Germinal center (tissue), 1 donor: ENCODE measurements at regions not wholly inside any gene's neighbourhood (a gene's known extent, or its start where the extent isn't known, plus 50 kb on each side); places are given as distances from the start of the nearest gene placed in this dataset.

Experiments used
- DNase-seq: peaks from one replicate; pipeline ENCODE4 v3.0.0; 2012; ENCODE audit warnings: mixed read lengths, low spot score

DNA sequence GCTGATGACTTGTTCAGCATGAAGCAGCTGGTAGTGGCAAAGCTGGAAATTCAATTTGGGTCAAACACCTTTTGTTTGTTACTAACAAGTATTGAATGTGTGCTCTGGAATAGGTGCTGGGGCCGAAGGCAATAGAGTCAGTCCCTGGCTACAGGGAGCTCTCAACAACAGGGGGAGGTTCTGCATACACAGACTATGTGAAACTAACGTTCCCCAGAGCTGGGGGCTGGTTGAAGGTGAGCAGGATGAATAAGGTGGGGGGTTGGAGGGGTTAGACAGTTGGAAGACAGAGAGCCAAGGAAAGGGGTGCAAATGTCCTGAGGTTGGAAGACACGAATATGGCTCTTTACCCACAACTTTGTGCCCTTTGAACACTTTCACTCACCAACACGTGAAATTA lies 84.1 kb upstream of the PLPP4 start:
- no peak for DNase-seq

DNA sequence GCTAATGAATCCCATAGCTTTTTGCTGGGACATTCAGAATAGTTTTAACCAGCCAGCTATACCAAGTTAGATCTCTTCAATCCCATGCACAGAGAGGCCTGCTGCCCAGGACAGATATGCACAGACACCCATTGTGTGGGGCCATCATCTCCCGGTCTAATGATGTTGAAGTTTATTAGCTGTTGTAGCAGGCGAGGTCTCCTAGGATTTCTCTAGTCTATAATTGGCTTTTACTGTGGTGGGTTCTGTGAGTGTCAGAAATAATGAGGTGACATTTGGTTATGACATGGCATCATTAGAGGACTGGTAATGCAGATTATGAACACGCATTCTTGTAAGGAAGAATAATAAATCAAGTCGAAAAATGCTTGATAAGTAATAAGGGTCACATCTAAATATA lies 81.4 kb upstream of the PLPP4 start:
- DNase-seq = no peak

DNA sequence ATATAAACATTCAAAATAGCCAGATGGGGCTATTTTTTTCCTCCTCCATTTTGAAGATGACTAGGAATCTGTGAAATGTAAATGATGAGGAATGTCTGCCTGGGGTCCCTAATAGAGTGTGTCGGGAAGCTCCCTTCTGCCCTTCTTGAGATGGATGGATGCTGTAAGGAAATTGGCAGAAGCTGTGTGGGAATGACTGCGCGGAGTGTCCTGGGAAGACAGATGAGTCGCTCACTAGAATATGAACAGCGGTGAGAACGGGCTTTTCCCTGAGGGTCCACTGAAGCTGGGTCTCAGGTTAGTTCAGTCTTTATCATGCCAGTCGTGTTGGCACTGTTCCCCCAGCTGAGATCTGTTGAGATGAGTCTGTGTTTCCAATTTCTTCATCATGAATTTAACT lies 75.1 kb upstream of the PLPP4 start:
- DNase-seq = no peak

DNA sequence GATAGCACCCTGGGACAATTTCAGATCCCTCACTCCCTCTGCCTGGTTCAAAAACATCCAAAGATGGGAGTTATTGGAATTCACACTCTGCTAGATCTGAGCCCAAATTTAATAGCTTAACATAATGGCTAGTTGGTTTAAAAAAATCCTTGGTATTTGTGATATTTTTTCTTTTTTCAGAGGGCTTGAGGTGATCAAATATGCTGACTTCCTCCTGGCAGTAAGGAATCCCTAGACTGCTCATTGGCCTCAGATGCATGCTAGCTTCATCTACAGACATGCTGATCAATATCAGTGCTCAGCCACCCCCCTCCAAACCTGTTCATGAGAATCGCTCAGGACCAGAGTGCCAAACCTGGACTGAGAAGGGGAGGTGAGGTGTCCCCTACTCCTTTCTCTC lies 74.7 kb upstream of the PLPP4 start:
- no peak for DNase-seq

DNA sequence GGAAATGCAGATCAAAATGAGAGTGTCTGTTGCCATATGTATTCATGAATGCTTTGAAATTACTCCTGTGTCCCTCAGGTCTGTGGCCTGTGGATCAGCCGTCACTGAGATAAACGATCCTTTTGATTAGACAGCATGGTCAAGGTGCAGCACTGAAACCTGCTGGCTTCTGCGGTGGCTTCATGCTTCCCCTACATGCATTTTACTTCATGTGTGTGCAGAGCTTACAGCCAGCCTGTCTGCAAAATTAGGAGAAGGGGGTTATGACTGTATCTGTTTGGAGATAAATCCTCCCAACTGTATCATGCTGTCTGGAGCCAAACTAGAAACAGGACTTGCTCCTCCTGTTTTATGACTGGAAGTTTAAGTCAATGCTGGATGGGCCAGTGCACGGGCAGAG lies 71.0 kb upstream of the PLPP4 start:
- DNase-seq = no peak

DNA sequence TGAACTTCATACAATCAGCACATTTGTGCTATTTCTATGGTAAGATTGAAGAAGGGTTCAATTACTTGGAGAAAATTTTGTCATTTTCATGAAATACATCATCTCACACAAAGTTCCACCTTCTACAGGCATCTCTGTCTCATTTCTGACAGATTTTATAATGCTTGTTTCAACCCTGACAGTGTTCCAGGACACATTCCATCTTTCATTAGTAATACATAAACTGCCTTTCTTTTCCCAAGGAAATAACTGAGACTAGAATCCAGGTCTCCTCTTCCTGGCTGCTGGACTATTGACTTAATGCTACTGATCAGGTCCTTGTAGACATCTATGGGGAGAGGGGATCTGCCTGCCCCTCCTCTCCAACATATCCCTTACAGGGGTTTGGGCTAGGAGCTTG lies 70.1 kb upstream of the PLPP4 start:
- DNase-seq = no peak

DNA sequence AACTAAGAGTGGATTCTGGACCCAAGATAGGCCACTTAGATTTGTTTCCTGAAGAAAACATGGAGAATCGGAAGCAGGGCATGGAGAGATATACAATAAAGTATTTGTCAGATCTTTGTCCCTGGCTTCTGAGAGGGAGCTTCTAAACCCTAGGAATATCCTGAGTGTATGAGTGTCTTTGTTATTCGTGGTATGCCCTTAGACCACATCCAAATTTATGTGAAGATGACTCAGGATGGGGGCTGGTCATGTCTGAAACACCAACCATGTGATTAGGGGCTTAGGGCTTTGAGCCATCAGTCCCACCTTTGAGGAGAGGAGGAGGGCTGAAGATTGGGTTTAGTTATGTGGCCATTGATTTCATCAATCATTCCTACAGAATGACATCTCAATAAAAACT lies 69.7 kb upstream of the PLPP4 start:
- DNase-seq = no peak

DNA sequence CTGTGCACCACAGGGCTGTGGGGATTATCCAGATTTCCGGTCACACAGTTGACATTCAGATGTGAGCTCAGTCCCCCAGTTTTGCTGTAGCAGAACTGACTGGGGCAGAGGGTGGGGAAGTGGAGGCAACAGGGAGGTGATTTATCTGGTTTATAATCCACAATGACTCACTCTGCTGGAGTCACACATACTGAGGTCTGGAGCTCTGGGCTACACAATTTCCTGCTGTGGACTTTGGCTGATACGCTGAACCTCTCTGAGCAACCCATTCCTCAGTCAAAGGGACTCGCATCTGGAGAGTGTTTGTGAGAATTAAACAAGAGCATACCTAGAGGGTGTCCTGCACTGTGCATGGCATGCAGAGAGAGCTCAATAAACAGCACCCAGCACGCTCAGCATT lies 64.8 kb upstream of the PLPP4 start:
- no peak for DNase-seq

DNA sequence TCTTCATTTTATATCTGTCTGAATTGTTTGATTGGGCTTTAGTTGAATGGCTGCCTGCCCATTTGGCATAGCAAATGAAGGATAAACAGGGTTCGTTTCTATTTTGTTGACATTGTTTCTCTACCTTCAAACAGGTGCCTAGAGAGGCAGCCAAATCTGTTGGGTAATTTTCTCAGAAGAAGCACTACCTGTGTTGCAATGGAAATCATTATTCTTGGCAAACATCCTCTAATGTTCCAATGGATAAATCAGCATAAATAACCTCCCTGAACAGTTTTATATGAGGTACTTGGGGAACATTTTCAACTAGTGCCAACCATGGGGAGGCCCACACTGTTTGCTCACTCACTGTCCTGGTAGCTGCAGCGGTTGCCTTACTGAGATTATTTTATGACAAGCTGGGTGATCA lies 64.4 kb upstream of the PLPP4 start:
- DNase-seq = no peak

DNA sequence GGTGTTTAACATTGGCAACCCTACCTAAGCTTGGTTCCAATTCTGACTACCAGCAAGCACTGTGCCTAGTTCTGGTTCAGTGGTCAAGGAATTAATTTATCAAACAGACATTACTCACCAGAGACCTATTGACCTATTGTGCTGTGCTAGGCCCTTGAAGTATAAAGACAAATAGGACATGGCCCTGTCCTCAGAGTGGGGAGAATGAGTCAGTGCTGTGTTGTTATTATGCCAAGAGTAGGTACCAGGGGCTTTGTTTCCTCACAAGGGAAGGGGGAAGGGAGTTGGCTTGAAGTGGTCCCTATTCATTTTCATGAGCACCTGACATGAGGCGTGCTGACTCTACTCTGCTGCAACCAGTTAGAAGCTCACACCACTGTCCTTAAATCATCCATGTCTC lies 62.6 kb upstream of the PLPP4 start:
- no peak for DNase-seq

DNA sequence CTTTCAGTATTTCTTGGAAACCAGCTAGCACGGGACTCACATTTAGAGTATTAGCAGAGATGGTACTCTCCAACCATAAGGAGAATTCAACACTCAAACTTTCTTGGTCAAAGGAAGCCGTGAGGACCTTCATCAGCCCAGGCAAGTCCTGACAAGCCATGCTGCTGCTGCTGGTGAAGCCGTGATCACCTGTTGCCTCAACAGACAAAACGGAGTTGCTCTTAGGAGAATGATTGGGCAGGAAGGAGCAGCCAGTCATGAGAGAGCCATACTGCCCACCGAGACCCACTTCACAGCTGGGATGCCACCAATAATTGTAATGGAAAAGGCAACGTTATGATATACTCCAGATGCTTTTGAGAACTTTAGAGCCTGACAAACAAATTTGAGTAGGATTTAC lies 60.8 kb upstream of the PLPP4 start:
- DNase-seq = no peak

DNA sequence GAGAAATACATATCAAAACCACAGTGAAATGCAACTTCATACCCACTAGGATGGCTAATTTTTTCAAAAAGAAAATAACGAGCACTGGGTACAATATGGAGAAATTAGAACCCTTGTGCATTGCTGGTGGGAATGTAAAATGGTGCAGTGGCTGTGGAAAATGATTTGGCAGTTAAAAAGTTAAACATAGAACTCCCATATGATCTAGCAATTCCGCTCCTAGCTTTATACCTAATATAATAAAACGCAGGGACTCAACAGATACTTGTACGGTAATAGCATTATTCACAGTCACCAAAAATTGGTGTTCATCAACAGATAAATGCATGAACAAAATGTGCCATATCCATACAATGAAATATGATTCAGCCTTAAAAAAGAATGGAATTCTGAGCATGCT lies 58.8 kb upstream of the PLPP4 start:
- no peak for DNase-seq

DNA sequence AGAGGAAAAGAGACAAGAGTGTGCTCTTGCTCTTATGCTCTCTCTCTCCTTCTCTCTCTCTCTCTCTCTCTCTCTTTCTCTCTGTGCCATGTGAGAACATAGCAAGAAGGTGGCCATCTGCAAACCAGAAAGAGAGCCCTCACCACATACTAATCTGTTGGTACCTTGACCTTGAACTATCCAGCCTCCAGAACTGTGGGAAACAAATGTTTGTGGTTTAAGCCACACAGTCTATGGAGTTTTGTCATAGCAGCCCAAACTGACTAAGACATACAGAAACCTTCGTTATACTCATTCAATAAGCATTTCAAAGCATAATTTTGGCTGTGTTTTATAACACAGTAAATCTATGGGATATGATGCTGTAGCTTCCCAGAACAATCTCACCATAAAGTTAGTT lies 56.4 kb upstream of the PLPP4 start:
- no peak for DNase-seq

DNA sequence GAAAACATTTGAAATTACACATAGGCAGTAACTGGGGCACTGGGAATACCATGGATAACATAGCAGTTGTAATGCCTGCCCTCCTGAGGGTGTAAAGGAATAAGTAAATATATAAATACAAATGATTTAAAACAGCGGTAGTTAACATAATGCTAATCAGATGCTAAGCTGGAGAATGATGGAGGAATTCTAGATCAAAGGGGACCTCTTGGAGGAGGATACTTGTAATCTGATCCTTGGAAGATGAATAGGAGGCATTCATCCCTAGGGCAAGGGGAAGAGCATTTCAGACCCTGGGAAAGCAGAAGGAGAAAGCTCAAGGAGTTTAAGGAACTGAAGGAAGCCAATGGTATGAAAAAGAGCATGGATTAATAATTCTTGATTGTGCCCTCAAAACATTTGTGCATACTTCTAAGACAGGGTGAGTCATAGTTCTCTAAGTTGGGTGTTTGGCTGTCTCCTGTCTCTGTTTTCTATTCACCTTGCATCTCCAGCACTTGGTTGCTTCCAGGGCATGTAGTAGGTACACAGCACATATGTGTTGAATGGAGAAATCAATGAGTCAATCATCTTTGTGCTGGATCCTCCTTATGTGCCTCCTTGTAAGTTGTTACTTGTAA lies 54.8 kb upstream of the PLPP4 start:
- DNase-seq = no peak

DNA sequence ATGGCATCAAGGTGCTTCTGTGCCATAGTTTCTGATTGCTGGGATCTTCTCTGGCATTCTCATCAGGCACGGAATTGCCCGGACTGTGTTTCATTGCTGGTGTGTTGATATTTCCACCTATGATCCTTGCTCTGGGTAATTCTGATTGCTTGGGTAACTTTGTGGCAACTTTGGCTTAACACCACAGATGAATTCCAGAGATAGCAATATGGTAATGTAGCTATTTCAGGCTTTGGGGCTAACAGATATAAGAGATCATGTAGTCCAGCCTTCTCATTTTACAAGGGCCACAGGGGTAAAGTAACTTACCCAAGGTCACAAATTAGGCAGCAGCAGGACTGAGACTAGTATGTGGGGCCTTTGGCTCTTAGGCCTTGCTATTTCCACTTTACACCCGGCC lies 53.9 kb upstream of the PLPP4 start:
- no peak for DNase-seq

DNA sequence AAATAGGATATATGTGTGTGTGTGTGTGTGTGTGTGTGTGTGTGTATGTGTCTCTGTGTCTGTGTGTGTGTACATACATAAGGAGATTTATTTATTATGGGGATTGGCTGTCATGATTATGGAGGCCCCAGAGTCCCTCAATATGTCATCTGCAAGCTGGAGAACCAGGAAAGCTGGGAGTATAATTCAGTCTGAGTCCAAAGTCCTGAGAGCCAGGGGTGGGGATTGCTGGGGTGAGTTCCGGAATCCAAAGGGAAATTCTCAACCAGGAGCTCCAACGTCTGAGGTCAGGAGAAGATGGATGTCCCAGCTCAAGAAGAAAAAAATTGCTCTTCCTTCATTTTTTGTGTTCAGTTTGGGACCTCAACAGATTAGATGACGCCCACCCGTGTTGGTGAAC lies 50.7 kb upstream of the PLPP4 start:
- no peak for DNase-seq
